Fibroblast of pulmonary artery (primary cell): ENCODE measurements at regions not wholly inside any gene's neighbourhood (a gene's known extent, or its start where the extent isn't known, plus 50 kb on each side); places are given as distances from the start of the nearest gene placed in this dataset.

Source experiments
- DNase-seq: peaks from one replicate; pipeline ENCODE4 v3.0.0-alpha.2; 2010; ENCODE audit warnings: low read depth
- H3K4me3 ChIP-seq: replicated peaks from 2 replicates; pipeline ENCODE4 v1.5.1; 2011; ENCODE audit warnings: low read depth, mild to moderate bottlenecking, control low read depth, low read length, moderate library complexity
- TF ChIP-seq, protein P1 (sequence below): IDR thresholded peaks from 2 replicates; pipeline ENCODE4 v1.5.1; 2011; ENCODE audit warnings: mild to moderate bottlenecking, control low read depth, low read length, inconsistent platforms; ENCODE audit errors: missing control alignments

DNA sequence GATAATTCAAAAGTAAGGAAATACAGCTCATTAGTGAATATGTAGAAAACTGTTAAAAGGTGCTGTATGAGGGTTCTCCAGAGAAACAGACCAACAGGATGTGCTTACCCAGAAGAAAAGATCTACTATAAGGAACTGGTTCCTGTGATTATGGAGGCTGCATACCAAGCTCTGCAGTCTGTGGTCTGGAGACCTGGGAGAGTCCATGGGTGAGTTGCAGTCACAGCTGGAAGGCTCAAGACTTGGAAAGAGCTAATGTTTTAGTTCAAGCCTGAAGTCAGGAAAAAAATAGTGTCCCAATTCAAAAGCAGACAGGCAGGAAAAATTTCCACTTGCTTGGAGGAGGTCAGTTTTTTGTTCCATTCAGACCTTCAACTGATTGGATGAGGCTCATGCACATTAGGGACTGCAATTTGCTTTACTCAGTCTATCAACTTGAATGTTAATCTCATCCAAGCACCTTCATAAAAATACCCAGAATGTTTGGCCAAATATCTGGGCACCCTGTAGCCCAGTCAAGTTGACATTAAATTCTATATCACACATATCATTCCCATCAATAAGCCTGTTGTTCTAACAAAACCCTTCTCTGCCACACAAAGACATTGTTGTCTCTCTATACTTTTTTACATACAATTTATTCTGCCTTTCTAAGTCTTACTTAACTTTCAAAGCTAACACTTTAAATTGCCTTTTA is 197.9 kb upstream of the KLF6 start:
- no peak overlapping the region for H3K4me3 ChIP-seq
- TF ChIP-seq, protein P1, sequence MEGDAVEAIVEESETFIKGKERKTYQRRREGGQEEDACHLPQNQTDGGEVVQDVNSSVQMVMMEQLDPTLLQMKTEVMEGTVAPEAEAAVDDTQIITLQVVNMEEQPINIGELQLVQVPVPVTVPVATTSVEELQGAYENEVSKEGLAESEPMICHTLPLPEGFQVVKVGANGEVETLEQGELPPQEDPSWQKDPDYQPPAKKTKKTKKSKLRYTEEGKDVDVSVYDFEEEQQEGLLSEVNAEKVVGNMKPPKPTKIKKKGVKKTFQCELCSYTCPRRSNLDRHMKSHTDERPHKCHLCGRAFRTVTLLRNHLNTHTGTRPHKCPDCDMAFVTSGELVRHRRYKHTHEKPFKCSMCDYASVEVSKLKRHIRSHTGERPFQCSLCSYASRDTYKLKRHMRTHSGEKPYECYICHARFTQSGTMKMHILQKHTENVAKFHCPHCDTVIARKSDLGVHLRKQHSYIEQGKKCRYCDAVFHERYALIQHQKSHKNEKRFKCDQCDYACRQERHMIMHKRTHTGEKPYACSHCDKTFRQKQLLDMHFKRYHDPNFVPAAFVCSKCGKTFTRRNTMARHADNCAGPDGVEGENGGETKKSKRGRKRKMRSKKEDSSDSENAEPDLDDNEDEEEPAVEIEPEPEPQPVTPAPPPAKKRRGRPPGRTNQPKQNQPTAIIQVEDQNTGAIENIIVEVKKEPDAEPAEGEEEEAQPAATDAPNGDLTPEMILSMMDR, result no peak
- DNase-seq, result no peak

DNA sequence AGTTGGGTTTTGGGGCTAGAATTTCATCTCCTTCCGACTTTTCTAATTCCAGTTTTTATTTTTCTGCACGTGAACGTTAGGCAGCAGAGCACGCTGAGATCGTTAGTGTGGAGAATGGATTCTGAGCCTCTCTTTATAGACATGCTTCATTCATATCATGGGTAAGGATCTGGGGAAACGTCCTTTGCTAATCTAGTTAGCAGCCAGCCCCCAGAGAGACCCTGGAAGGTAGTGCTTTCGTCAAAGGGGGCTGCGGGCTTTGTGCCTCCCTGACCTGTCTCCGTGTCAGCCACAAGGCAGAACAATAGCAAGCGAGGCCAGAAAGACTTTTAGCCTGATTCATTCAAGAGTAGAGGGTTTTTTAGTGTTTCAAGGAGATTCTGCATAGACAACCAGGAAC is 196.3 kb upstream of the KLF6 start:
- DNase-seq, result no peak
- no peak overlapping the region for H3K4me3 ChIP-seq
- TF ChIP-seq, protein P1, result no peak

DNA sequence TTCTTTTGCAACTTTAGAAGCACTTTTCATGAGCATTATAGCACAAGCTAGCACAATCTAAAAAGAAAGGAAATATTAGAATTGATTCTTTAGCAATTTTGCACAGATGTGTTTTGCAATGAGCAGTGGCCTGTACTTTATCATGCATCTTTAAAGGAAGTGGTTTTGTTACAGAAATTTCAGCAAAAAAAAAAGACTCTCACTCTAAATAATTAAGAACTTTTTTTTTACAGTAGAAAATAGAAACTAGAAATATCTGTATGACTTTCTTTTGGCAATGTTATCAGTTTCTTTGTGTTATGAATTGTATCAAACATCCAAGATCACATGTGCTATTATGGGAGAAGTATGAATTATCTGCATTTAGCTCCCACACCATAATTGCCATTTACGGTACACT is 195.7 kb upstream of the KLF6 start:
- TF ChIP-seq, protein P1, result no peak
- DNase-seq, result no peak
- no peak overlapping the region for H3K4me3 ChIP-seq

DNA sequence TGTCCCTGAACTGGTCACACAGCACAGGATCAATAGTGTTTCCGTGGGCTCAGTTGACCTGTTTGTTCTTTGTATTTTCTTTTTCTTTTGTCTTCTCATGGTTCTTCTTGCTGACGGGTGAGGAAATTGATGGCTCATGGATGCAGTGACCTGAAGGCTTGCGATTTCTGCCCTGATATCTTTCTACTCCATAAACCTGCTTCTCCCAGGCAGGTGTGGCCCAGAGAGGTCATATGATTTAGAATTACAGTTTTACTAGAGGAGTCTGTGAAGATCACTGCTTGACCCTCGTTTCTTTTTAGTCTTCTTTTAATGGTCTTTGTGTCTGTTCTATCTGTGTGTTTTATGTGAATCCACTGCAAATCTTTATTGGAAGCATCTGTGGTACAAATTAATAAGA is 195.1 kb upstream of the KLF6 start:
- no peak overlapping the region for H3K4me3 ChIP-seq
- TF ChIP-seq, protein P1, result no peak
- DNase-seq, result no peak

DNA sequence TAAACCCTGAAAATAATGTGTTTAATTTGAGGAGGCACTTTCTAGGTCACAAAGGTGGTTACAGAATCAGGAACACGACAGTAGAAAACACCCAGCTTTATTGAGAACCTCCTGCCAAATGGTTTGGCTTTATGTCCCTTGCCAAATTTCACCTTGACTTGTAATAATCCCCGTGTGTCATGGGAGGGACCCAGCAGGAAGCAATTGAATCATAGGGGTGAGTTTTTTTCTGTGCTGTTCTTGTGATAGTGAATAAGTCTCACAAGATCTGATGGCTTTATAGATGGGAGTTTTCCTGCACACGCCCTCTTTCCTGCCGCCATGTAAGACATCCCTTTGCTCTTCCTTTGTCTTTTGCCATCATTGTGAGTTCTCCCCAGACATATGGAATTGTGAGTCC is 193.8 kb upstream of the KLF6 start:
- H3K4me3 ChIP-seq, result no peak overlapping the region
- TF ChIP-seq, protein P1, result no peak
- no peak for DNase-seq

DNA sequence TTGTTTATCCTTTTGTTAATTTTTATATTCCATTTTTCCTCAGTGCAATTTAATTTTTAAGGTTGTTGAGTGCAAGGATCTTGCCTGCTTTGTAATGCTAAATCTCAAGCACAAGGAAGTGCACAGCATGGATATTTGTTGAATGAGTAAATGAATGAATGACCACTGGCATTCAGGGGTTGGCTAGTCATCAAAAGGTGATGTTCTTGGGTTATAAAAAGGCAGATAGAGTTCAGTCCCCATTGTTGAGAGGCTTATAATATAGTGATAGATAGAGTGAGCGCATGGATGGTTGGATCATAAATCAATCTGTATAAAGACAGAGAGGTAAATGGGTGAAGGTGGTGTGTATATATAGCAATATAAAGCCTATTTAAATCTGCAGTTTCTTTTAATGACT is 193.2 kb upstream of the KLF6 start:
- DNase-seq, result peak; percentile 33
- no peak overlapping the region for H3K4me3 ChIP-seq

More for the DNA sequence above, 193.2 kb upstream of the KLF6 start:
- TF ChIP-seq, protein P1, result no peak
